ENCODE measurements at regions not wholly inside any gene's neighbourhood (a gene's known extent, or its start where the extent isn't known, plus 50 kb on each side); places are given as distances from the start of the nearest gene placed in this dataset.

GRCh38 chr4:138639018-138639741 lies 376.4 kb upstream of the NOCT start:
- DNase-seq (ENCODE audit: low read depth, low spot score) = no peak
- ChIA-PET POLR2A (no interaction called here), CTCF (no interaction called here)
- H3K4me3 ChIP-seq (ENCODE audit: low read depth, low read length) = no peak overlapping the region
- TF ChIP-seq CTCF (IDR thresholded peaks at IDR 0.05; ENCODE audit: insufficient read depth, low read length, missing control alignments) = no peak

DNA sequence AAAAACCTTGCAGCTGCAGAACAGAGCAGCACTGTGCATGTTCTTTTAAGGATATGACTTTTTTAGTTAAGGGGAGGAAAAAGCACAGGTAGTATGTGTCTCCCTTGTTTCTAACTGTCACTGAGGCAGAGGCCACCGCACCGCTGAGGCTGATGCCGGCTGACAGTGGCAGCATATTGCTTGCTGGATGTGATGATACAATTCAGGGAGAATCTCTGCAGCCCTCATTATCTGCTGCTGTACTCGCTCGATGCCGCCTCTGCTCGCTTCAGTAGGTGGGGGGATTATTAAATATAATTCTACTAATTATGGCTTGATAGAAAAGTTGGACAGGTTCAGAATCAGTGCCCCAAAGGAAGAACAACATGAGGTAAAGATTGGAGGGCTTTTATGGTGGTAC lies 378.8 kb upstream of the NOCT start:
- POLR2A ChIA-PET = no interaction called here

DNA sequence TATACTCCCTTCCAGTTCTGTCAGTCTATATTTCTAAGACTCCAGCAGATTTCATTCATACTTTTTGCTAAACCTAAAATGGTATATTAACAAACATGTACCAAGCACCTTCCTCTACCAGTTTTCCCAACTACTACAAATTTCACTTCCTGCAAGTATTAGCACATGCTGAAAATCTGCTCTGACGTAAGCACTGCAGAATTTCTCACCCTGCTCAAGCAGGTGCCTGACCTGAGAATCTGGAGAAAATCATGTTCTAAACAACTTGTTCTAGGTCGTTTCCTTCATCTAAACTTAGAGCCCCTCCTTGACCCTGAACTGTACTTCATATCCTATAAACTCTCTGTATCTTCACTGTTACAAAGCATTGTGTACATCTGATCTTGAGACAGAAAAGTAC lies 380.7 kb upstream of the NOCT start:
- ChIA-PET POLR2A (no interaction called here), CTCF (no interaction called here)
- no peak for DNase-seq (ENCODE audit: low read depth, low spot score)
- TF ChIP-seq CTCF (IDR thresholded peaks at IDR 0.05; ENCODE audit: insufficient read depth, low read length, missing control alignments) = no peak
- no peak overlapping the region for H3K4me3 ChIP-seq (ENCODE audit: low read depth, low read length)

More for the DNA sequence above, 378.8 kb upstream of the NOCT start:
- CTCF ChIA-PET = no interaction called here
- TF ChIP-seq CTCF (IDR thresholded peaks at IDR 0.05; ENCODE audit: insufficient read depth, low read length, missing control alignments) = no peak
- no peak overlapping the region for H3K4me3 ChIP-seq (ENCODE audit: low read depth, low read length)
- no peak for DNase-seq (ENCODE audit: low read depth, low spot score)

DNA sequence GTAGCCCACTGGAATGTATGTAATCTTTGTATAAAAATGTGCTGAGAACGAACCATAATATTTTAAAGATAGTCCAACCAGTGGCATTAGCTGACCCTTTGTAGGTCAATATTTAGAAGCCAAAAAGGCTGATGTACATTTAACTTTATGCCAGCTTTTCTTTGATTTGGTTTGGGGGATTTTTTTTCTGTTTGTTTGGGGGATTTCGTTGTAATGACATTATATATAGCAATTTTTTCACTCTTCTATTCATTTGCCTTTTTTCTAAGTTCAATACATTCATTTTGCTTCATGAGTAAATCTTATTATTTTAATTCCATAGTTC lies 382.0 kb upstream of the NOCT start:
- POLR2A ChIA-PET = no interaction called here
- CTCF ChIA-PET = no interaction called here
- no peak overlapping the region for H3K4me3 ChIP-seq (ENCODE audit: low read depth, low read length)
- DNase-seq (ENCODE audit: low read depth, low spot score) = no peak
- no peak for TF ChIP-seq CTCF (IDR thresholded peaks at IDR 0.05; ENCODE audit: insufficient read depth, low read length, missing control alignments)

DNA sequence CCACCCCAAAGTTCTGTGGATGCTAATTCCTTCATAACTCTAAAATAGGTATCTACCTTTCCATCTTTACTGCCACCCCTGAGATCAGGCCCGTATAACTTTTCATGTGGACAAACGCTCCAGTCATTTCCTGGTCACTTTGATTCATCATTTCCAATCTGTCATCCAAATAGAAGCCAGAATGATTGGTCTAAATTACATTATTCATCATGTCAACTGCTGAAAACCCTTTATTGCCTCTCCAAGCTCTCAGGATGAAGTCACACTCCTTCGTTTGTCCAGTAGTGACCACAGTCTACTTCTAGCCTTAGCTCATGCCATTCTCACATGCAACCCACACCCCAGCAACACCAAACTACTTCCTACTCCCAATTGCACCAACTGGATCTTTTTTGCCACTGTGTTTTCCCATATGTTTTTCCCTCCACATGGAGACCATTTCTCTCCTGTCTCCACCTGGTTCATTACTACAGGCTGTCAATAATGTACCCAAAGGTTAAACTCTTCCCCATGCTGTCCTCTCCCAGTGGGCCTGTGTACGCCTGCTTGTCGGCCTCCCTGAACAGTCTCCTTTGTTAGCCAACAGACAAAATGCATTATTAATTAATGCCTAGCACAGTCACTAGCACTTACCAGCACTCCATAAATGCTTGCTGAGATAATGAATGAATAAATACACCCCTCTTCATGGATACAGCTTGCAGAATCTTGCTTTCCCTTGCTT lies 382.6 kb upstream of the NOCT start:
- DNase-seq (ENCODE audit: low read depth, low spot score) = no peak
- CTCF ChIA-PET = no interaction called here
- H3K4me3 ChIP-seq (ENCODE audit: low read depth, low read length) = no peak overlapping the region
- POLR2A ChIA-PET = no interaction called here
- TF ChIP-seq CTCF (IDR thresholded peaks at IDR 0.05; ENCODE audit: insufficient read depth, low read length, missing control alignments) = no peak

GRCh38 chr4:138630666-138631065 lies 384.9 kb upstream of the NOCT start:
- ChIA-PET CTCF (interaction anchor here (1.3 kb wide), 1 partner anchor 14 kb away, joined by 3 read pairs; no protein-coding TSS in a partner anchor), POLR2A (no interaction called here)
- TF ChIP-seq CTCF (IDR thresholded peaks at IDR 0.05; ENCODE audit: insufficient read depth, low read length, missing control alignments) = no peak
- DNase-seq (ENCODE audit: low read depth, low spot score) = no peak
- no peak overlapping the region for H3K4me3 ChIP-seq (ENCODE audit: low read depth, low read length)

Data from AG04449 (cell line).